A549 (cell line): ENCODE measurements at regions not wholly inside any gene's neighbourhood (a gene's known extent, or its start where the extent isn't known, plus 50 kb on each side); places are given as distances from the start of the nearest gene placed in this dataset.

Experiments
- ATAC-seq, 2 experiments: fragments of 200-7000 bp in 1 of 2; fragments of >200 bp in 1 of 2; cut with Nextera tagmentation in 1 of 2; cut with Tn5 transposase in 1 of 2; 3 replicates each; pipeline versions ENCODE4 v1.8.0 to v1.9.1; 2018 to 2020; ENCODE audit warnings: mild to moderate bottlenecking in 1 of 2, moderate library complexity in 1 of 2
- CTCF ChIA-PET: fragments of 300-600 bp; sonication (Branson Sonifier 250); formaldehyde crosslinking; extraction: SDS; loops from one replicate; lab custom pipeline; 2021; ENCODE audit warnings: antibody characterized with exemption, inconsistent platforms; lab: Yijun Ruan, JAX
- POLR2A ChIA-PET: fragments of 350-600 bp; formaldehyde crosslinking; extraction: SDS; loops from one replicate; lab custom pipeline; 2021; ENCODE audit warnings: antibody characterized with exemption, inconsistent platforms; lab: Yijun Ruan, JAX
- DNase-seq, 2 experiments: peaks; one replicate each; pipeline versions ENCODE4 v3.0.0 to v3.0.0-alpha.2; 2011 to 2016; ENCODE audit warnings: low read depth in 1 of 2, low spot score in 1 of 2
- FAIRE-seq: peaks from 2 replicates; lab custom pipeline; 2011; peaks lifted over from hg19 to GRCh38; lab: Jason Lieb, UNC
- H3K27ac ChIP-seq, 2 experiments: fragments of >200 bp; sonication (Bioruptor Twin); formaldehyde crosslinking; 3 replicates each; pipeline ENCODE4 v1.5.1; 2016 to 2017
- H3K4me1 ChIP-seq: fragments of >200 bp; sonication (Bioruptor Twin); formaldehyde crosslinking; 3 replicates; pipeline ENCODE4 v1.6.1; 2016
- H3K4me2 ChIP-seq: fragments of >200 bp; sonication (Bioruptor Twin); formaldehyde crosslinking; 3 replicates; pipeline ENCODE4 v1.6.1; 2016
- H3K4me3 ChIP-seq: fragments of >200 bp; sonication (Bioruptor Twin); formaldehyde crosslinking; 3 replicates; pipeline ENCODE4 v1.5.1; 2016
- H3K9me3 ChIP-seq: fragments of >200 bp; sonication (Bioruptor Twin); formaldehyde crosslinking; 3 replicates; pipeline ENCODE4 v1.6.1; 2016
- EP300 ChIP-seq, 2 experiments: fragments of >200 bp; sonication (Bioruptor Twin); formaldehyde crosslinking; IDR thresholded peaks; 2 replicates in 1 of 2; 3 replicates in 1 of 2; pipeline ENCODE4 v1.6.1; 2016 to 2017
- ESRRA ChIP-seq: fragments of 150-350 bp; IDR thresholded peaks from 2 replicates; pipeline ENCODE4 v1.6.1; 2014; ENCODE audit warnings: mild to moderate bottlenecking, low read length, borderline replicate concordance
- JUNB ChIP-seq: fragments of >200 bp; sonication (Bioruptor Twin); formaldehyde crosslinking; IDR thresholded peaks from 2 replicates; pipeline ENCODE4 v1.6.1; 2016
- MAFK ChIP-seq: fragments of 450-650 bp; IDR thresholded peaks from 2 replicates; pipeline ENCODE4 v1.6.1; 2014; ENCODE audit not compliant: partially characterized antibody
- MAX ChIP-seq: IDR thresholded peaks from 2 replicates; pipeline ENCODE4 v1.6.1; 2012
- NPAS2 ChIP-seq: fragments of 250-450 bp; sonication (Bioruptor Pico); IDR thresholded peaks from 2 replicates; pipeline ENCODE4 v1.8.0; 2022; ENCODE audit warnings: mild to moderate bottlenecking, moderate library complexity, borderline replicate concordance
- POLR2AphosphoS2 ChIP-seq: conservative IDR thresholded peaks from 2 replicates; pipeline ENCODE4 v1.6.1; 2012; ENCODE audit warnings: low read length, improper control_type of control experiment, inconsistent platforms
- RFX5 ChIP-seq: fragments of 450-650 bp; IDR thresholded peaks from 2 replicates; pipeline ENCODE4 v1.7.1; 2014; ENCODE audit warnings: antibody characterized with exemption, mild to moderate bottlenecking, moderate library complexity
- RNF2 ChIP-seq: fragments of 200-600 bp; sonication (generic); IDR thresholded peaks from 2 replicates; pipeline ENCODE4 v1.6.1; 2016; ENCODE audit warnings: low read depth, mild to moderate bottlenecking, antibody characterized with exemption, moderate library complexity, borderline replicate concordance
- TFCP2L1 ChIP-seq: fragments of 250-450 bp; sonication (Bioruptor Pico); IDR thresholded peaks from 2 replicates; pipeline ENCODE4 v1.5.0; 2021; ENCODE audit warnings: mild to moderate bottlenecking
- TP53 ChIP-seq: fragments of 250-450 bp; sonication (Bioruptor Pico); IDR thresholded peaks from 2 replicates; pipeline ENCODE4 v1.5.0; 2021; ENCODE audit warnings: mild to moderate bottlenecking, moderate library complexity
- ZFP36 ChIP-seq: fragments of 450-650 bp; IDR thresholded peaks from 2 replicates; pipeline ENCODE4 v1.6.1; 2014; ENCODE audit warnings: borderline replicate concordance; ENCODE audit not compliant: partially characterized antibody
- ZNF302 ChIP-seq: fragments of 250-450 bp; sonication (Bioruptor Pico); IDR thresholded peaks from 2 replicates; pipeline ENCODE4 v1.9.0; 2021; ENCODE audit warnings: inconsistent platforms, mild to moderate bottlenecking, moderate library complexity
- ZSCAN20 ChIP-seq: fragments of 250-450 bp; sonication (Bioruptor Pico); IDR thresholded peaks from 2 replicates; pipeline ENCODE4 v1.8.0; 2022; ENCODE audit warnings: mild to moderate bottlenecking, moderate library complexity
- WGBS: methylation state at CpG from one replicate; pipeline ENCODE4 v1.1.6; 2017; ENCODE audit errors: missing lambda C conversion rate; 5-methylcytosine and 5-hydroxymethylcytosine counted together
- TF ChIP-seq, protein P1 (sequence below): fragments of 200-600 bp; sonication (generic); IDR thresholded peaks from 2 replicates; pipeline ENCODE4 v1.6.1; 2016; ENCODE audit warnings: antibody characterized with exemption, mild to moderate bottlenecking, moderate library complexity
- TF ChIP-seq, protein P2 (sequence below): IDR thresholded peaks from 2 replicates; pipeline ENCODE4 v1.6.1; 2012
- TF ChIP-seq, protein P3 (sequence below): fragments of >200 bp; sonication (Bioruptor Twin); formaldehyde crosslinking; IDR thresholded peaks from 3 replicates; pipeline ENCODE4 v1.5.1; 2016

DNA sequence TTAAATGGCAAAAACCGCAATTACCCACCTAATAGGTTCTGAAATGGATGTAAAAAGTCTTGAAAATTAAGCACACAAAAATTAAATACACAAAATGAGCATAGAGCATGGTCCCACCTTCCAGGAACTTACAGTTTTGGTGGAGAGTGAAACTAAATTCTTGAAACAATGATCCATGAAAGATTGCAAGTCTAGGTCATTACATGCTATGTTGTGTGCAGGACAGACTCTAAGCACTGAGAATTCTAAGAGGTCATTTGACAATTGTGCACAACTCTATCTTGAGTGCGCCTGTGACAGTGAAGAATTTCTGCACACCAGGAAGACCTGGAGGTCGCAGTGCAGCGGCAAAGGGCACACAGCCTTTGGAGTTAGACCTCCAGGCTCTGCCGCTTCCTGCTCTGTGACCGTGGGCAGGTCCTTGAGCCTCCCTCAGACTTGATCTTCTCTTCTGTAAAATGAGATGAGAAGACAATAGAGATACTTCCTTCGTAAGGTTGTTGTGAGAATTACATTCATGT is 153.3 kb upstream of the TPM1 start:
- ChIA-PET CTCF (interaction anchor here (0.9 to 3.6 kb wide), 10 partner anchors 9 to 150 kb away, joined by 3 to 14 read pairs (median 4); no protein-coding TSS in a partner anchor), POLR2A (interaction anchor here (1.1 kb wide), 1 partner anchor 153 kb away, joined by 3 read pairs; the partner anchor contains the start of gene TPM1)
- H3K27ac ChIP-seq, result peak overlapping the region in 1 of 2 experiments; percentile 89; a peak in 4 of 6 replicates
- FAIRE-seq (no peak), DNase-seq (no peak), ATAC-seq (no peak)
- H3K9me3 ChIP-seq, result peaks cover 3% of the 10 kb centered on the region; the same call in 1 of the 3 replicates
- TF ChIP-seq TP53 (CRISPR knock-in tag) (no peak), MAFK (no peak), ZNF302 (CRISPR knock-in tag) (no peak), POLR2AphosphoS2 (no peak), JUNB (no peak), EP300 (IDR thresholded peaks at IDR 0.05) (no peak), RNF2 (no peak), ZSCAN20 (CRISPR knock-in tag) (no peak), RFX5 (no peak), MAX (no peak), TFCP2L1 (CRISPR knock-in tag) (no peak)
- TF ChIP-seq, protein P1, sequence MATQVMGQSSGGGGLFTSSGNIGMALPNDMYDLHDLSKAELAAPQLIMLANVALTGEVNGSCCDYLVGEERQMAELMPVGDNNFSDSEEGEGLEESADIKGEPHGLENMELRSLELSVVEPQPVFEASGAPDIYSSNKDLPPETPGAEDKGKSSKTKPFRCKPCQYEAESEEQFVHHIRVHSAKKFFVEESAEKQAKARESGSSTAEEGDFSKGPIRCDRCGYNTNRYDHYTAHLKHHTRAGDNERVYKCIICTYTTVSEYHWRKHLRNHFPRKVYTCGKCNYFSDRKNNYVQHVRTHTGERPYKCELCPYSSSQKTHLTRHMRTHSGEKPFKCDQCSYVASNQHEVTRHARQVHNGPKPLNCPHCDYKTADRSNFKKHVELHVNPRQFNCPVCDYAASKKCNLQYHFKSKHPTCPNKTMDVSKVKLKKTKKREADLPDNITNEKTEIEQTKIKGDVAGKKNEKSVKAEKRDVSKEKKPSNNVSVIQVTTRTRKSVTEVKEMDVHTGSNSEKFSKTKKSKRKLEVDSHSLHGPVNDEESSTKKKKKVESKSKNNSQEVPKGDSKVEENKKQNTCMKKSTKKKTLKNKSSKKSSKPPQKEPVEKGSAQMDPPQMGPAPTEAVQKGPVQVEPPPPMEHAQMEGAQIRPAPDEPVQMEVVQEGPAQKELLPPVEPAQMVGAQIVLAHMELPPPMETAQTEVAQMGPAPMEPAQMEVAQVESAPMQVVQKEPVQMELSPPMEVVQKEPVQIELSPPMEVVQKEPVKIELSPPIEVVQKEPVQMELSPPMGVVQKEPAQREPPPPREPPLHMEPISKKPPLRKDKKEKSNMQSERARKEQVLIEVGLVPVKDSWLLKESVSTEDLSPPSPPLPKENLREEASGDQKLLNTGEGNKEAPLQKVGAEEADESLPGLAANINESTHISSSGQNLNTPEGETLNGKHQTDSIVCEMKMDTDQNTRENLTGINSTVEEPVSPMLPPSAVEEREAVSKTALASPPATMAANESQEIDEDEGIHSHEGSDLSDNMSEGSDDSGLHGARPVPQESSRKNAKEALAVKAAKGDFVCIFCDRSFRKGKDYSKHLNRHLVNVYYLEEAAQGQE, result no peak
- TF ChIP-seq, protein P2, sequence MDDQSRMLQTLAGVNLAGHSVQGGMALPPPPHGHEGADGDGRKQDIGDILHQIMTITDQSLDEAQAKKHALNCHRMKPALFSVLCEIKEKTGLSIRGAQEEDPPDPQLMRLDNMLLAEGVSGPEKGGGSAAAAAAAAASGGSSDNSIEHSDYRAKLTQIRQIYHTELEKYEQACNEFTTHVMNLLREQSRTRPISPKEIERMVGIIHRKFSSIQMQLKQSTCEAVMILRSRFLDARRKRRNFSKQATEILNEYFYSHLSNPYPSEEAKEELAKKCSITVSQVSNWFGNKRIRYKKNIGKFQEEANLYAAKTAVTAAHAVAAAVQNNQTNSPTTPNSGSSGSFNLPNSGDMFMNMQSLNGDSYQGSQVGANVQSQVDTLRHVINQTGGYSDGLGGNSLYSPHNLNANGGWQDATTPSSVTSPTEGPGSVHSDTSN, result no peak
- TF ChIP-seq, protein P3, sequence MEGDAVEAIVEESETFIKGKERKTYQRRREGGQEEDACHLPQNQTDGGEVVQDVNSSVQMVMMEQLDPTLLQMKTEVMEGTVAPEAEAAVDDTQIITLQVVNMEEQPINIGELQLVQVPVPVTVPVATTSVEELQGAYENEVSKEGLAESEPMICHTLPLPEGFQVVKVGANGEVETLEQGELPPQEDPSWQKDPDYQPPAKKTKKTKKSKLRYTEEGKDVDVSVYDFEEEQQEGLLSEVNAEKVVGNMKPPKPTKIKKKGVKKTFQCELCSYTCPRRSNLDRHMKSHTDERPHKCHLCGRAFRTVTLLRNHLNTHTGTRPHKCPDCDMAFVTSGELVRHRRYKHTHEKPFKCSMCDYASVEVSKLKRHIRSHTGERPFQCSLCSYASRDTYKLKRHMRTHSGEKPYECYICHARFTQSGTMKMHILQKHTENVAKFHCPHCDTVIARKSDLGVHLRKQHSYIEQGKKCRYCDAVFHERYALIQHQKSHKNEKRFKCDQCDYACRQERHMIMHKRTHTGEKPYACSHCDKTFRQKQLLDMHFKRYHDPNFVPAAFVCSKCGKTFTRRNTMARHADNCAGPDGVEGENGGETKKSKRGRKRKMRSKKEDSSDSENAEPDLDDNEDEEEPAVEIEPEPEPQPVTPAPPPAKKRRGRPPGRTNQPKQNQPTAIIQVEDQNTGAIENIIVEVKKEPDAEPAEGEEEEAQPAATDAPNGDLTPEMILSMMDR, result no peak
- WGBS, result 88% methylated on average over 7 of the region's 7 CpGs
- no peak overlapping the region for H3K4me3 ChIP-seq
- no peak overlapping the region for H3K4me2 ChIP-seq
- peaks cover 52% of the 10 kb centered on the region for H3K4me1 ChIP-seq

GRCh38 chr15:62889734-62890505 is 152.6 kb upstream of the TPM1 start:
- Histone ChIP-seq H3K4me2 (no peak overlapping the region), H3K9me3 (peaks cover 3% of the 10 kb centered on the region; the same call in 1 of the 3 replicates), H3K4me1 (peaks cover 60% of the 10 kb centered on the region), H3K27ac (peak overlapping the region; percentile 17 to 89; a peak in 5 of 6 replicates), H3K4me3 (no peak overlapping the region)
- CTCF ChIA-PET, result interaction anchor here (0.6 to 1.9 kb wide), 19 partner anchors 8 to 287 kb away, joined by 3 to 12 read pairs (median 4); partner anchors contain the start of gene TPM1
- 72% methylated on average over 5 of the region's 5 CpGs for WGBS
- POLR2A ChIA-PET, result interaction anchor here (0.7 to 1.1 kb wide), 2 partner anchors 152 to 159 kb away, joined by 3 to 4 read pairs; partner anchors contain the start of gene TPM1
- ATAC-seq, result no peak
- TF ChIP-seq RNF2 (no peak), ZFP36 (no peak), MAX (peak; percentile 40; the same call in 1 of the 2 replicates), NPAS2 (no peak), ESRRA (no peak)
- TF ChIP-seq, protein P1, result no peak
- peak in 1 of 2 experiments; percentile 57 for DNase-seq
- no peak for FAIRE-seq
